ENCODE measurements at regions not wholly inside any gene's neighbourhood (a gene's known extent, or its start where the extent isn't known, plus 50 kb on each side); places are given as distances from the start of the nearest gene placed in this dataset.
A peak's percentile ranks its signal among the peaks of the same experiment; 100 is the strongest.

DNA sequence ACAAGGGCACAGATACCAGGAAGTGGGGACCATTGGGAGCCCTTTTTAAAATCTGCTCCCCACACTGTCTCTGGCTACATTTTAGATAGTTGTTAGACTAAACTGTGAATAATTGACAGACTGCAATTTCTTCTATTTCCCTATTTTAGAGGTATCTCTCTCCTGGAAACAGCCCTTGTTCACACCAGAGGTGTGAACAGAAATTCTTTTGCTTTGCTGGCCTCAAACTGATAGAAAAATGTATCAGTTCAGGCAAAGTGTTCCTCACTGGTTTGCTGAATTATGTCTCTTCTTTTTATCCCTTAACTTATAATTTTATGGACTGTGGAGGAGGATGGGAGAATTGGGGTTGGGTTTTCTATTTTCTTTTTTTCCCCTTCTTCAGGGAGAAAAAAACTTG lies 513.2 kb upstream of the SULF2 start:
- Mint-ChIP-seq H3K27me3 (ENCODE audit: insufficient read depth, low read depth) (peaks cover 37% of the 10 kb centered on the region), H3K4me3 (peak overlapping the region; percentile 44), H3K9me3 (peaks cover 14% of the 10 kb centered on the region), H3K27ac (no peak overlapping the region), H3K36me3 (no peaks in the 10 kb centered on the region), H3K4me1 (peaks cover 52% of the 10 kb centered on the region)
- H3K4me1 ChIP-seq, result peaks cover 17% of the 10 kb centered on the region
- no peak overlapping the region for H3K9ac ChIP-seq
- no peak overlapping the region for H3K27ac ChIP-seq
- no peak overlapping the region for H3K4me2 ChIP-seq
- no peak for DNase-seq (ENCODE audit: low spot score)
- no peaks in the 10 kb centered on the region for H3K27me3 ChIP-seq
- H3K79me2 ChIP-seq (ENCODE audit: low read depth), result no peaks in the 10 kb centered on the region
- no peak for TF ChIP-seq EZH2 (IDR thresholded peaks at IDR 0.05)
- TF ChIP-seq, protein P1, sequence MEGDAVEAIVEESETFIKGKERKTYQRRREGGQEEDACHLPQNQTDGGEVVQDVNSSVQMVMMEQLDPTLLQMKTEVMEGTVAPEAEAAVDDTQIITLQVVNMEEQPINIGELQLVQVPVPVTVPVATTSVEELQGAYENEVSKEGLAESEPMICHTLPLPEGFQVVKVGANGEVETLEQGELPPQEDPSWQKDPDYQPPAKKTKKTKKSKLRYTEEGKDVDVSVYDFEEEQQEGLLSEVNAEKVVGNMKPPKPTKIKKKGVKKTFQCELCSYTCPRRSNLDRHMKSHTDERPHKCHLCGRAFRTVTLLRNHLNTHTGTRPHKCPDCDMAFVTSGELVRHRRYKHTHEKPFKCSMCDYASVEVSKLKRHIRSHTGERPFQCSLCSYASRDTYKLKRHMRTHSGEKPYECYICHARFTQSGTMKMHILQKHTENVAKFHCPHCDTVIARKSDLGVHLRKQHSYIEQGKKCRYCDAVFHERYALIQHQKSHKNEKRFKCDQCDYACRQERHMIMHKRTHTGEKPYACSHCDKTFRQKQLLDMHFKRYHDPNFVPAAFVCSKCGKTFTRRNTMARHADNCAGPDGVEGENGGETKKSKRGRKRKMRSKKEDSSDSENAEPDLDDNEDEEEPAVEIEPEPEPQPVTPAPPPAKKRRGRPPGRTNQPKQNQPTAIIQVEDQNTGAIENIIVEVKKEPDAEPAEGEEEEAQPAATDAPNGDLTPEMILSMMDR (IDR thresholded peaks at IDR 0.05), result no peak
- no peak for TF ChIP-seq EZH2phosphoT487 (IDR thresholded peaks at IDR 0.05)
- no peaks in the 10 kb centered on the region for H3K9me3 ChIP-seq (ENCODE audit: low read depth)
- H3K36me3 ChIP-seq, result no peaks in the 10 kb centered on the region
- H2AFZ ChIP-seq (replicated peaks), result no peak overlapping the region
- peaks cover 11% of the 10 kb centered on the region for H3F3A ChIP-seq (ENCODE audit: low read depth)
- no peaks in the 10 kb centered on the region for H4K20me1 ChIP-seq (ENCODE audit: low read depth)
- no peak overlapping the region for H3K4me3 ChIP-seq

DNA sequence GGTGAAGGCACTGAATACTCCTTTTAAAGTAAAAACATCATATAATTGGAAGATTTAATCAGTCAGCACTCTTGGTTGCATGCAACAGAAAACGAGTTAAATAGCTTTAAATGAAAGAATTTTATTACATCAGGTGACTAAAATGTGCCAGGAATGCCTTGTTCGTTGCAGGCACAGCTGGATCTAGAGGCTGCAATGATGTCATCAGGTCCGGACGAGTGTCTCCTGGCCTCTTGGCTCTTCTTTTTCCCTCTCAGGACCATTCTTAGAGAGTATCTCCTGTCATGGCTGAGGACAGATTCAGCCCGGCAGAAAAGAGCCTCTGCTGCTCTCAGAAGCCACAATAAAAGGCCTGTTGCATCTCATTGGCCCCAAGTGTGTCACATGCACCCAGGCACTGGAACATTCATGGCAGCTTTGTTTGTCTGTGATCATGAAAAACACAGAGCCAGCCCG lies 510.7 kb upstream of the SULF2 start:
- peaks cover 66% of the 10 kb centered on the region for H3K4me1 Mint-ChIP-seq
- no peaks in the 10 kb centered on the region for H3K79me2 ChIP-seq (ENCODE audit: low read depth)
- H4K20me1 ChIP-seq (ENCODE audit: low read depth), result no peaks in the 10 kb centered on the region
- H2AFZ ChIP-seq (replicated peaks), result no peak overlapping the region
- peak overlapping the region; percentile 22 for H3K4me3 Mint-ChIP-seq
- H3K9me3 Mint-ChIP-seq, result peaks cover 12% of the 10 kb centered on the region
- H3F3A ChIP-seq (ENCODE audit: low read depth), result peaks cover 11% of the 10 kb centered on the region
- peak; percentile 22 for DNase-seq (ENCODE audit: low spot score)
- no peaks in the 10 kb centered on the region for H3K9me3 ChIP-seq (ENCODE audit: low read depth)
- H3K9ac ChIP-seq, result no peak overlapping the region
- H3K27ac Mint-ChIP-seq, result peak overlapping the region; percentile 80
- H3K27me3 ChIP-seq, result no peaks in the 10 kb centered on the region
- TF ChIP-seq EZH2phosphoT487 (IDR thresholded peaks at IDR 0.05) (no peak), EZH2 (IDR thresholded peaks at IDR 0.05) (no peak)
- TF ChIP-seq, protein P1 (IDR thresholded peaks at IDR 0.05), result no peak
- no peak overlapping the region for H3K27ac ChIP-seq
- H3K36me3 ChIP-seq, result no peaks in the 10 kb centered on the region
- H3K36me3 Mint-ChIP-seq, result no peaks in the 10 kb centered on the region
- H3K4me3 ChIP-seq, result no peak overlapping the region
- peaks cover 32% of the 10 kb centered on the region for H3K4me1 ChIP-seq
- peaks cover 33% of the 10 kb centered on the region for H3K27me3 Mint-ChIP-seq (ENCODE audit: insufficient read depth, low read depth)
- no peak overlapping the region for H3K4me2 ChIP-seq

DNA sequence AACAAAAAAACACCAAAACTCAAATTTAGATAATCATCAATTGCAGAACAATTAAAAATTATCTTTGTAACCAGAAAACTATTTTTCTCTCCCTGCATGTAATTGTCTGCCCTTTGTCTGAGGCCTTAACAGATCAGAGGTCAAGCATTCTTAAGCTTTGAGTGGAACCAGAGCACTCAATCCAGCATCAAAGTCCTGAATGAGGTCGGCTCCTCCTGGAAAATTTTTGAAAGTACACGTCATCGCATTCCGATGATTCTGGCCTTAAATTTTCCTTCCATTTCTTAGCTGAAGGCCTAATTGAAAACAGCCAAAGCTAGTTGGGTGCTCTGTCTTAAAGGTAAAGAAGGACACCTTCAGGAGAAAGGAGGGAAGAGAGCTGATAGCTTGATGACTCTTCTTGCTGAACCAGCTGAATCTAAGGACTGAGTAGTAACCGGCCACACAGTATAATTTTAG lies 510.2 kb upstream of the SULF2 start:
- H3K27ac Mint-ChIP-seq, result peak overlapping the region; percentile 7
- Histone ChIP-seq H3K27me3 (no peaks in the 10 kb centered on the region), H3F3A (ENCODE audit: low read depth) (peaks cover 11% of the 10 kb centered on the region), H3K9ac (no peak overlapping the region), H3K79me2 (ENCODE audit: low read depth) (no peaks in the 10 kb centered on the region), H3K36me3 (no peaks in the 10 kb centered on the region), H3K4me3 (no peak overlapping the region), H3K27ac (peak overlapping the region; percentile 46), H2AFZ (replicated peaks) (no peak overlapping the region), H4K20me1 (ENCODE audit: low read depth) (no peaks in the 10 kb centered on the region), H3K9me3 (ENCODE audit: low read depth) (no peaks in the 10 kb centered on the region), H3K4me1 (peaks cover 32% of the 10 kb centered on the region), H3K4me2 (peak overlapping the region; percentile 36)
- TF ChIP-seq, protein P1 (IDR thresholded peaks at IDR 0.05), result peak; percentile 46
- TF ChIP-seq EZH2phosphoT487 (IDR thresholded peaks at IDR 0.05), result no peak
- H3K4me3 Mint-ChIP-seq, result peak overlapping the region; percentile 14
- H3K4me1 Mint-ChIP-seq, result peaks cover 66% of the 10 kb centered on the region
- H3K27me3 Mint-ChIP-seq (ENCODE audit: insufficient read depth, low read depth), result peaks cover 36% of the 10 kb centered on the region
- peak; percentile 76 for DNase-seq (ENCODE audit: low spot score)
- no peaks in the 10 kb centered on the region for H3K36me3 Mint-ChIP-seq
- peaks cover 12% of the 10 kb centered on the region for H3K9me3 Mint-ChIP-seq
